Nephron progenitor cell (in vitro differentiated cells): ENCODE measurements at regions not wholly inside any gene's neighbourhood (a gene's known extent, or its start where the extent isn't known, plus 50 kb on each side); places are given as distances from the start of the nearest gene placed in this dataset.

Experiments used
- DNase-seq: peaks from one replicate; pipeline ENCODE4 v3.0.0; 2021
- H3K27ac Mint-ChIP-seq: 2 replicates; pipeline ENCODE4 v1.8.0; 2021; ENCODE audit warnings: mild to moderate bottlenecking, moderate library complexity, mixed read lengths
- H3K27me3 Mint-ChIP-seq: 2 replicates; pipeline ENCODE4 v1.8.0; 2021; ENCODE audit warnings: mild to moderate bottlenecking, low read depth, mixed read lengths; ENCODE audit not compliant: poor library complexity
- H3K36me3 Mint-ChIP-seq: 2 replicates; pipeline ENCODE4 v1.8.0; 2021; ENCODE audit warnings: low read depth, mixed read lengths
- H3K4me1 Mint-ChIP-seq: 2 replicates; pipeline ENCODE4 v1.8.0; 2021; ENCODE audit warnings: mixed read lengths
- H3K4me3 Mint-ChIP-seq: 2 replicates; pipeline ENCODE4 v1.8.0; 2021; ENCODE audit warnings: mild to moderate bottlenecking, moderate library complexity, mixed read lengths
- H3K9me3 Mint-ChIP-seq: 2 replicates; pipeline ENCODE4 v1.8.0; 2021; ENCODE audit warnings: mild to moderate bottlenecking, moderate library complexity, mixed read lengths
- TF ChIP-seq, protein P1 (sequence below): fragments of 200-600 bp; sonication (generic); IDR thresholded peaks from 2 replicates; pipeline ENCODE4 v1.5.0; 2021; ENCODE audit warnings: antibody characterized with exemption

DNA sequence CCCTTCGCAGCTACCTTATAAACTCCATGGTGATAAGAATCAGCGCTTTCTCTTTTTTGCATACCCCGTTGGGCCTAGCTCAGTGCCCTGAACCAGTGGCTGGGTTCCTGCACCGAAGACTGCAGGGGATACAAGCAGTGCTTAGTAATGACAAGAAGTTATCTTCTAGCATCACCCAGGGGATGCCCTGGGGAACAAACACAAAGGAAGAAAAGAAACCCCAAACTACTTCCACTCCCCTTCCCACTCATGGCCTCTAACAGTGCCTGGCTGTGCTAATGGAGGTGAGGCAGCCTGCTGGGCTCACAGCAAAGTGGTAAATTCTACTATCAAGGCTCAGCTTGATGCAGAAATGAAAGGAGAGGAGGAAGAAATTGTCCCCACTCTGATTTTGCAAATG, 314.7 kb downstream of the TXNL1 start:
- Mint-ChIP-seq H3K27me3 (no peaks in the 10 kb centered on the region), H3K4me3 (no peak overlapping the region), H3K4me1 (peaks cover 36% of the 10 kb centered on the region), H3K27ac (no peak overlapping the region), H3K36me3 (no peaks in the 10 kb centered on the region), H3K9me3 (no peaks in the 10 kb centered on the region)
- DNase-seq: no peak
- TF ChIP-seq, protein P1, sequence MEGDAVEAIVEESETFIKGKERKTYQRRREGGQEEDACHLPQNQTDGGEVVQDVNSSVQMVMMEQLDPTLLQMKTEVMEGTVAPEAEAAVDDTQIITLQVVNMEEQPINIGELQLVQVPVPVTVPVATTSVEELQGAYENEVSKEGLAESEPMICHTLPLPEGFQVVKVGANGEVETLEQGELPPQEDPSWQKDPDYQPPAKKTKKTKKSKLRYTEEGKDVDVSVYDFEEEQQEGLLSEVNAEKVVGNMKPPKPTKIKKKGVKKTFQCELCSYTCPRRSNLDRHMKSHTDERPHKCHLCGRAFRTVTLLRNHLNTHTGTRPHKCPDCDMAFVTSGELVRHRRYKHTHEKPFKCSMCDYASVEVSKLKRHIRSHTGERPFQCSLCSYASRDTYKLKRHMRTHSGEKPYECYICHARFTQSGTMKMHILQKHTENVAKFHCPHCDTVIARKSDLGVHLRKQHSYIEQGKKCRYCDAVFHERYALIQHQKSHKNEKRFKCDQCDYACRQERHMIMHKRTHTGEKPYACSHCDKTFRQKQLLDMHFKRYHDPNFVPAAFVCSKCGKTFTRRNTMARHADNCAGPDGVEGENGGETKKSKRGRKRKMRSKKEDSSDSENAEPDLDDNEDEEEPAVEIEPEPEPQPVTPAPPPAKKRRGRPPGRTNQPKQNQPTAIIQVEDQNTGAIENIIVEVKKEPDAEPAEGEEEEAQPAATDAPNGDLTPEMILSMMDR: no peak

DNA sequence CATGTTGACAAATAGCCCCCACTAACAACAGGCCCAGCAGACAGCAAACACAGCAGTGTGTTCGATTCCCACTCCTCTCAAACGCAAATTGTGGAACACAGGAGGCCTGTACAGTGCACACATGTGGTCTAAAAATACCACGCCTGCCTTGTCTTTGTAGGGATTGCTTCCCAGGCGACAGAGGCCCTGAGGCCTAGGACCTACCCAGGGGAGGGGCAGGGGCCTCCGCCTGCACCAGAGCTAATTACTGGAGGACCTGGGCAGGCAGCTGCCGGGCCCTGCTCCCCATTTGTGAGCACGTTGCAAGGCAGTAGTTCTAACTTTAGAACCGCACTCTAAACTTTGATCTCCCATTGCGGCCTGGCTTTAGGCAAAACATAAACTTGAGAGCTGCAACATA, 316.0 kb downstream of the TXNL1 start:
- peak; percentile 24 for DNase-seq
- no peak overlapping the region for H3K27ac Mint-ChIP-seq
- H3K4me1 Mint-ChIP-seq: peaks cover 30% of the 10 kb centered on the region
- no peaks in the 10 kb centered on the region for H3K36me3 Mint-ChIP-seq
- peaks cover 2% of the 10 kb centered on the region for H3K27me3 Mint-ChIP-seq
- TF ChIP-seq, protein P1: no peak
- H3K4me3 Mint-ChIP-seq: no peak overlapping the region
- H3K9me3 Mint-ChIP-seq: no peaks in the 10 kb centered on the region

DNA sequence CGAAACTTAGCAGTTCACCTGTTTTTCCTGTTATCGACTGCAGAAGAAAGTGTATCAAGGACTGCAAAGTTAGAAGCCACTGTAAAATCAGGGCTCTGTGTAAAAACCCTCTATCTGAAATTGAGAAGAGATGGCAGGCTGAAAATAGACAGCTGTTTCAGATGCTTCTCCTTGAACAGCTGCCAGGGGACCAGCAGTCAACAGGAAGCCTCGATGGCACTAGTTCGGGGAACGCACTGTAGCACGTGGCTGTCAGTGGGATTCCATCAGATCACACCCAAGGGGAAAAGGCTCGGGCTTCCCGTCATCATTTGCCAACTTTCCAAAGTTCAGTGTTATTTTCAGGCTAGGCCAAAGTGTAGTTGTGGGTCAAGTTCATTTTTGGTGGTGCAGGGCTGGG, 316.9 kb downstream of the TXNL1 start:
- peaks cover 5% of the 10 kb centered on the region for H3K27me3 Mint-ChIP-seq
- no peak for DNase-seq
- H3K27ac Mint-ChIP-seq: no peak overlapping the region
- H3K4me1 Mint-ChIP-seq: peaks cover 30% of the 10 kb centered on the region
- H3K4me3 Mint-ChIP-seq: no peak overlapping the region
- no peaks in the 10 kb centered on the region for H3K9me3 Mint-ChIP-seq
- no peaks in the 10 kb centered on the region for H3K36me3 Mint-ChIP-seq
- TF ChIP-seq, protein P1: no peak

DNA sequence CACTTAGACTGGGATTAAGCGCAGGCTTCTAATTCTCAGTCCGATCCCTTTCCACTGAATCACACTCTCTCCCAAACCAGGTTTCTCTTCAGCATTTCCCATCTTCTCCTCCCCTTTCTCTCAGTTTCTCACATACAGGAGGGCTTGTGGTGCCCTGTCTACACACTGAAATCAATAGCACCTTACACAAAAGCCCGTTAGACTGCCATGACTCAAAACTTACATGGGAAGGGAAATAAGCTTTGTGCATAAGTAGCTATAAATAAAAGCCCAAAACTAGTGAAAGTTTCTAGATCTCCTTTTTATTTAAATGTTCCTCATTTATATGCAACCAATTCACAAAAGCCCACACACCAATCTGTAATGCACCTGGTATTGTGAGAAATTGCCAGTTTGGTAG, 318.4 kb downstream of the TXNL1 start:
- no peak for DNase-seq
- peaks cover 5% of the 10 kb centered on the region for H3K27me3 Mint-ChIP-seq
- H3K36me3 Mint-ChIP-seq: no peaks in the 10 kb centered on the region
- H3K9me3 Mint-ChIP-seq: no peaks in the 10 kb centered on the region
- no peak overlapping the region for H3K27ac Mint-ChIP-seq
- peaks cover 30% of the 10 kb centered on the region for H3K4me1 Mint-ChIP-seq
- H3K4me3 Mint-ChIP-seq: no peak overlapping the region
- TF ChIP-seq, protein P1: no peak

DNA sequence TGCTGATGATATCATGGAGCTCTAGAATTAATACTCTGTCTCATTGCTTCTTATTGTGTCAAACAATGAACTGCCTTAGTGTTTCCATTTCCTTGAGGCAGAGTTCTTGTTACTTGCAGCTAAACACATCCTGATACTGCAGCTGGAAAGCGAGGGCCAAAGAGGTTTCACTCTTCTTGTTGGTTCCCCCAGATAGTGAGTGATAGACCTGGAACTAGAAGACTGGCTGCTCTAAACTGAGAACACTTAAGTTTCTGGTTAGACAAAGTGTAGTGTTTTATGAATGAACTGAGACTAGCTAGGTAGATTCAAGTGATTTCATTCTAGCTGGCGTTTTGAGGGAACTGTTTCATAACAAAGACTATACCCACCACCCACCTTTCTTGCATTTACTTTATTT, 321.7 kb downstream of the TXNL1 start:
- H3K4me1 Mint-ChIP-seq: peaks cover 35% of the 10 kb centered on the region
- no peaks in the 10 kb centered on the region for H3K36me3 Mint-ChIP-seq
- no peaks in the 10 kb centered on the region for H3K9me3 Mint-ChIP-seq
- H3K27ac Mint-ChIP-seq: no peak overlapping the region
- H3K4me3 Mint-ChIP-seq: no peak overlapping the region
- peaks cover 5% of the 10 kb centered on the region for H3K27me3 Mint-ChIP-seq
- TF ChIP-seq, protein P1: no peak
- DNase-seq: no peak

DNA sequence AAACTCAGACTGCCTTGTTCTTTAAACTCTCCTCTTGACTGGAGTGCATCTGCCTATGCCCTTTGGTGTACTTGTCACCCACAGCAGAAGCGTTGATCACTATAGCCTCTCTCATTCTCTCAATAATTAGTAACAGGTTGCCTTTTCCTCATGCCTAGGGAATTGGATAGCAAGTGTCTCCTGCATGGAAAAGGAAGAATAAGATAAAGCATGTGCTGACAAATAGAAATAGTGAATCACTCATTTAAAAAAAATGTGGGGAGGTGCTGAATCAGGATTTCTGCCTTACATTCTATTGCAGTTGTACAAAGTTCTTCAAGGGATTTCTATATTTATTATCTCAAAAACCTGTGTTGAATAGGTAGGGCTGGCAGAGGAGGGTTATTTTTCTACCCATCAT, 323.0 kb downstream of the TXNL1 start:
- TF ChIP-seq, protein P1: no peak
- H3K36me3 Mint-ChIP-seq: no peaks in the 10 kb centered on the region
- no peaks in the 10 kb centered on the region for H3K9me3 Mint-ChIP-seq
- no peak overlapping the region for H3K27ac Mint-ChIP-seq
- H3K4me3 Mint-ChIP-seq: no peak overlapping the region
- peaks cover 25% of the 10 kb centered on the region for H3K4me1 Mint-ChIP-seq
- peaks cover 5% of the 10 kb centered on the region for H3K27me3 Mint-ChIP-seq
- no peak for DNase-seq
